ENCODE measurements at regions not wholly inside any gene's neighbourhood (a gene's known extent, or its start where the extent isn't known, plus 50 kb on each side); places are given as distances from the start of the nearest gene placed in this dataset.
"Not testable (repeated sequence)": the region's sequence is repeated elsewhere in the genome, so short reads cannot be mapped to it uniquely, and the experiment has no call there.

DNA sequence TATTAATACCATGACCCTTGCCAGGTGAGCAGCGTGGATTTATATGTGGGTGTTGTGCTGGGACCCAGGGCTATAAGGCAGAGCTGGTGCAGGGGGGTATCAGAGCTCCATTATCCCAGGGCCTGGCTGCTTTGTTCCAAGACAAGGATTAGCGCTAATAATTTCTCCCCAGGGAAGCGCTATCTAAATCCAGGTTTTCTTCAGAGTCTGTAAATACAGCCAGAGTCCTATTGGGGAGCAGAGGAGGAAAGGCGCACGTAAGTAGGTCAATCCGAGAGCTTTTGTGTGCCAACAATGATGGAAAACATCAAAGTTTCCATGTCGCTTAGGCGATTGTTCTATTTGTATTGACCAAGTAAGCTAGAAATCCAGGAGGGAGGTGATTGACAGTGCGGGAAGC is 1009.7 kb downstream of the VRK1 start (continued):
- TF ChIP-seq ZNF646 (CRISPR knock-in tag; IDR thresholded peaks at IDR 0.05): no peak
- TF ChIP-seq MAX (IDR thresholded peaks at IDR 0.05): no peak
- no peak for TF ChIP-seq ZNF10 (CRISPR knock-in tag; IDR thresholded peaks at IDR 0.05; ENCODE audit: borderline replicate concordance, low read depth)

GRCh38 chr14:97808541-97808940 is 1011.4 kb downstream of the VRK1 start:
- H3K4me2 ChIP-seq (ENCODE audit: low read depth, low read length); H3K36me3 ChIP-seq (replicated peaks in 1 of 2; ENCODE audit: control insufficient read depth in 1 of 2, insufficient read depth in 2 of 2, low read length in 2 of 2); in situ Hi-C loops (cut with HindIII; ENCODE audit: extremely low pct_ligation_motif_present, low pct_unique_long_range_greater_than_20kb); POLR2A ChIA-PET; H3K27ac ChIP-seq (ENCODE audit: extremely low read length, insufficient read depth, low read length); H3K9ac ChIP-seq (ENCODE audit: insufficient read depth, low read depth, low read length); BruUV-seq (replicated peaks); ATAC-seq; H2AFZ ChIP-seq (ENCODE audit: low read length); H3K4me3 ChIP-seq (replicated peaks in 1 of 3; ENCODE audit: insufficient read depth in 1 of 3, low read depth in 2 of 3, low read length in 3 of 3); H4K20me1 ChIP-seq (ENCODE audit: insufficient read depth, low read length); H3K79me2 ChIP-seq (ENCODE audit: insufficient read depth, low read length); DNase-seq (ENCODE audit: low spot score); H3K27me3 ChIP-seq (ENCODE audit: control insufficient read depth in 1 of 2, insufficient read depth in 2 of 2, low read length in 2 of 2); H3K4me1 ChIP-seq (ENCODE audit: insufficient read depth, low read length); FAIRE-seq; CTCF ChIA-PET (ENCODE audit: low intra/inter-chr PET ratio, low total read pairs); intact Hi-C loops (cut with micrococcal nuclease; ENCODE audit: unreplicated experiment): not testable (repeated sequence)
- 50% methylated on average over 4 of the region's 4 CpGs for WGBS (ENCODE audit: low lambda C conversion rate)
- H3K9me3 ChIP-seq (ENCODE audit: low read length): peaks cover 74% of the 10 kb centered on the region

All from HepG2 (cell line).